Keratinocyte (primary cell): ENCODE measurements at regions not wholly inside any gene's neighbourhood (a gene's known extent, or its start where the extent isn't known, plus 50 kb on each side); places are given as distances from the start of the nearest gene placed in this dataset.

Source experiments
- DNase-seq: peaks from one replicate; pipeline ENCODE4 v3.0.0-alpha.2; 2011; ENCODE audit warnings: low read depth, missing footprints, low spot score
- FAIRE-seq: peaks from 2 replicates; lab custom pipeline; 2011; peaks lifted over from hg19 to GRCh38; lab: Jason Lieb, UNC
- H2AFZ ChIP-seq: 2 replicates; pipeline ENCODE4 v1.6.0; 2012; ENCODE audit warnings: low read length, control low read depth, inconsistent platforms; ENCODE audit not compliant: control insufficient read depth
- H3K27ac ChIP-seq: 2 replicates; pipeline ENCODE4 v1.5.1; 2011; ENCODE audit warnings: low read length; ENCODE audit not compliant: control insufficient read depth, insufficient read depth
- H3K27me3 ChIP-seq: 3 replicates; pipeline ENCODE4 v1.6.0; 2011; ENCODE audit warnings: low read length; ENCODE audit not compliant: control insufficient read depth, insufficient read depth; ENCODE audit errors: extremely low read depth
- H3K36me3 ChIP-seq, 2 experiments: 2 replicates in 1 of 2; 3 replicates in 1 of 2; pipeline ENCODE4 v1.5.1; 2011; ENCODE audit warnings: low read length in 2 of 2, mild to moderate bottlenecking in 1 of 2; ENCODE audit not compliant: control insufficient read depth in 2 of 2, insufficient read depth in 2 of 2; ENCODE audit errors: extremely low read depth in 1 of 2
- H3K4me1 ChIP-seq: 3 replicates; pipeline ENCODE4 v1.5.1; 2011; ENCODE audit warnings: low read length; ENCODE audit not compliant: control insufficient read depth, insufficient read depth; ENCODE audit errors: extremely low read depth
- H3K4me2 ChIP-seq: 3 replicates; pipeline ENCODE4 v1.6.0; 2011; ENCODE audit warnings: low read depth, low read length; ENCODE audit not compliant: control insufficient read depth, insufficient read depth; ENCODE audit errors: extremely low read depth
- H3K4me3 ChIP-seq, 3 experiments: fragments of 200-600 bp in 1 of 3; sonication (generic) in 1 of 3; 2 replicates in 2 of 3; 3 replicates in 1 of 3; pipeline ENCODE4 v1.5.1; 2011 to 2016; ENCODE audit warnings: low read length in 3 of 3, mild to moderate bottlenecking in 3 of 3, control low read depth in 2 of 3, inconsistent platforms in 1 of 3, low read depth in 1 of 3, mixed read lengths in 1 of 3, mixed run types in 1 of 3, moderate library complexity in 1 of 3; ENCODE audit not compliant: control insufficient read depth in 2 of 3, insufficient read depth in 2 of 3; ENCODE audit errors: extremely low read depth in 1 of 3
- H3K79me2 ChIP-seq: 2 replicates; pipeline ENCODE4 v1.6.0; 2012; ENCODE audit warnings: low read length; ENCODE audit not compliant: control insufficient read depth, insufficient read depth
- H3K9ac ChIP-seq: 3 replicates; pipeline ENCODE4 v1.6.0; 2011; ENCODE audit warnings: low read length; ENCODE audit not compliant: control insufficient read depth, insufficient read depth; ENCODE audit errors: extremely low read depth
- H3K9me1 ChIP-seq: 3 replicates; pipeline ENCODE4 v1.6.0; 2011; ENCODE audit warnings: low read length; ENCODE audit not compliant: control insufficient read depth, insufficient read depth; ENCODE audit errors: extremely low read depth
- H3K9me3 ChIP-seq: 2 replicates; pipeline ENCODE4 v1.5.1; 2012; ENCODE audit warnings: low read depth, low read length; ENCODE audit not compliant: control insufficient read depth
- H4K20me1 ChIP-seq: 3 replicates; pipeline ENCODE4 v1.6.0; 2011; ENCODE audit warnings: low read length; ENCODE audit not compliant: control insufficient read depth, insufficient read depth; ENCODE audit errors: extremely low read depth
- CTCF ChIP-seq, 3 experiments: IDR thresholded peaks in 1 of 3; conservative IDR thresholded peaks in 1 of 3; optimal IDR thresholded peaks in 1 of 3; 2 replicates in 2 of 3; 3 replicates in 1 of 3; pipeline versions ENCODE3 to v1.5.1; 2011; ENCODE audit warnings: low read length in 3 of 3, mild to moderate bottlenecking in 3 of 3, moderate library complexity in 2 of 3, control low read depth in 1 of 3, inconsistent platforms in 1 of 3; ENCODE audit not compliant: insufficient read depth in 2 of 3; ENCODE audit errors: extremely low read depth in 1 of 3
- EZH2 ChIP-seq: IDR thresholded peaks from one replicate; pipeline ENCODE4 v1.6.1; 2012; ENCODE audit warnings: inconsistent platforms, mild to moderate bottlenecking, low read length, moderate library complexity
- dilution Hi-C: fragments of 300-500 bp; cut with MboI; formaldehyde crosslinking; loops from one replicate; pipeline ENCODE4 v1.7.0; 2020; ENCODE audit warnings: low sequenced_read_pairs; ENCODE audit not compliant: extremely low pct_ligation_motif_present

- no peaks in the 10 kb centered on the region for H3K27me3 ChIP-seq
- H3K79me2 ChIP-seq = no peaks in the 10 kb centered on the region
- dilution Hi-C loops = no loop called here
- H3K9me3 ChIP-seq = no peaks in the 10 kb centered on the region
- DNase-seq = no peak
- no peak for TF ChIP-seq CTCF (optimal IDR thresholded peaks at IDR 0.05 in 1 of 3, IDR thresholded peaks at IDR 0.05 in 1 of 3, conservative IDR thresholded peaks at IDR 0.05 in 1 of 3; ENCODE audit: extremely low read depth in 1 of 3, insufficient read depth in 2 of 3, low read length in 3 of 3)
- no peak for TF ChIP-seq EZH2
- H4K20me1 ChIP-seq = no peaks in the 10 kb centered on the region
- no peak overlapping the region for H3K9ac ChIP-seq
- H3K9me1 ChIP-seq = no peaks in the 10 kb centered on the region
- no peak overlapping the region for H3K27ac ChIP-seq
- no peak overlapping the region for H2AFZ ChIP-seq
- no peak overlapping the region for H3K4me3 ChIP-seq
- H3K4me2 ChIP-seq = no peak overlapping the region
- no peaks in the 10 kb centered on the region for H3K36me3 ChIP-seq
- no peaks in the 10 kb centered on the region for H3K4me1 ChIP-seq
- FAIRE-seq = no peak
Observed at GRCh38 chr2:22885245-22885644, 499.7 kb upstream of the KLHL29 start.

DNA sequence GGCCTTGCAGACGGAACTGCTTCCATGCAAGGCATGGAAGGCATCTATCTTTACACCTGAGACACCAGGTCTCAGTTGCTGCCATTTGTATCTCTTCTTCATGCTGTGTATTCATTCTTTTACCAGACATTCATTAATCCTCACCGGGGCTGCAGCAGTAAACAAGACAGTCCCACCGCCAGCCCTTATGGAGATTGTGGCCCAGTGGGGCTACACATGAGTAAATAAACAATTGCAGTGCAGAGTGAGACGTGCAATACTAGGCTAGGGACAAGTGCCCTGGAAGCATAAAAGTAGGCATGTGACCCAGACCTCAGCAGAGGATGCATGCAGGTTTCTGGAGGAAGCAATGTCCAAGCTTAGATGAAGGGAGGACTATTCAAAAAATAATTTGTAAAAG, 497.6 kb upstream of the KLHL29 start:
- Histone ChIP-seq H3K9me3 (no peaks in the 10 kb centered on the region), H3K36me3 (no peaks in the 10 kb centered on the region), H3K27me3 (no peaks in the 10 kb centered on the region), H2AFZ (no peak overlapping the region), H3K27ac (no peak overlapping the region), H3K79me2 (no peaks in the 10 kb centered on the region), H3K4me2 (no peak overlapping the region), H4K20me1 (no peaks in the 10 kb centered on the region), H3K4me1 (no peaks in the 10 kb centered on the region), H3K4me3 (no peak overlapping the region), H3K9ac (no peak overlapping the region), H3K9me1 (no peaks in the 10 kb centered on the region)
- dilution Hi-C loops = no loop called here
- DNase-seq (no peak), FAIRE-seq (no peak)
- TF ChIP-seq CTCF (optimal IDR thresholded peaks at IDR 0.05 in 1 of 3, IDR thresholded peaks at IDR 0.05 in 1 of 3, conservative IDR thresholded peaks at IDR 0.05 in 1 of 3; ENCODE audit: extremely low read depth in 1 of 3, insufficient read depth in 2 of 3, low read length in 3 of 3) (no peak), EZH2 (no peak)
